ENCODE measurements at regions not wholly inside any gene's neighbourhood (a gene's known extent, or its start where the extent isn't known, plus 50 kb on each side); places are given as distances from the start of the nearest gene placed in this dataset.

DNA sequence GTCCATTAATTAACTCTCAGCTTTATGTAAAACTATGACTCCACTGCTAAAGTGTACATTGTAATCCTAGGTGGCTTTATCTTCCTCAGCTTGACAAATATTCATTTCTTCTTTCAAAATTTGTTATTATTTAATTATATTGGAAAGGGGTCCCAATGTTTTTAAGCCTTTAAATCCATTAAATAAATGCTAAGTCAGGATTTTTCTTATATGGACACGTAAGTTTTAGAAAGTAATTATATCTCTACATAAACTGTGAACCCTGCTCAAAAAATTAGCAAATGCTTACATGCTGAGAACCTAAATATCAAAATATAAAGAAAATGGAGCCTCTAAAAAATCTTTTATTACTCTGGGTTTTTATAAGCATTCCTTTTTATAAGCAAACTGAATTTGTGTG lies 78.2 kb upstream of the MIR17HG start:
- H3K36me3 ChIP-seq (ENCODE audit: insufficient read depth, low read length, poor library complexity, severe bottlenecking) = no peaks in the 10 kb centered on the region
- no peak for TF ChIP-seq EZH2 (IDR thresholded peaks at IDR 0.05; ENCODE audit: borderline replicate concordance, low read depth, low read length, poor library complexity, severe bottlenecking)
- TF ChIP-seq, protein P1, sequence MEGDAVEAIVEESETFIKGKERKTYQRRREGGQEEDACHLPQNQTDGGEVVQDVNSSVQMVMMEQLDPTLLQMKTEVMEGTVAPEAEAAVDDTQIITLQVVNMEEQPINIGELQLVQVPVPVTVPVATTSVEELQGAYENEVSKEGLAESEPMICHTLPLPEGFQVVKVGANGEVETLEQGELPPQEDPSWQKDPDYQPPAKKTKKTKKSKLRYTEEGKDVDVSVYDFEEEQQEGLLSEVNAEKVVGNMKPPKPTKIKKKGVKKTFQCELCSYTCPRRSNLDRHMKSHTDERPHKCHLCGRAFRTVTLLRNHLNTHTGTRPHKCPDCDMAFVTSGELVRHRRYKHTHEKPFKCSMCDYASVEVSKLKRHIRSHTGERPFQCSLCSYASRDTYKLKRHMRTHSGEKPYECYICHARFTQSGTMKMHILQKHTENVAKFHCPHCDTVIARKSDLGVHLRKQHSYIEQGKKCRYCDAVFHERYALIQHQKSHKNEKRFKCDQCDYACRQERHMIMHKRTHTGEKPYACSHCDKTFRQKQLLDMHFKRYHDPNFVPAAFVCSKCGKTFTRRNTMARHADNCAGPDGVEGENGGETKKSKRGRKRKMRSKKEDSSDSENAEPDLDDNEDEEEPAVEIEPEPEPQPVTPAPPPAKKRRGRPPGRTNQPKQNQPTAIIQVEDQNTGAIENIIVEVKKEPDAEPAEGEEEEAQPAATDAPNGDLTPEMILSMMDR (conservative IDR thresholded peaks at IDR 0.05; ENCODE audit: low read depth, low read length) = no peak
- intact Hi-C loops (cut with micrococcal nuclease; ENCODE audit: unreplicated experiment) = no loop called here
- no peak for DNase-seq (ENCODE audit: low spot score)
- no peak overlapping the region for H3K4me3 ChIP-seq (ENCODE audit: low read depth, low read length, poor library complexity, severe bottlenecking)
- ChIA-PET POLR2A (ENCODE audit: low non-redundant PET) (no interaction called here), CTCF (no interaction called here)
- no peaks in the 10 kb centered on the region for H3K9me3 ChIP-seq (ENCODE audit: low read depth, low read length, poor library complexity, severe bottlenecking)
- no peaks in the 10 kb centered on the region for H3K4me1 ChIP-seq (ENCODE audit: insufficient read depth, low read length, poor library complexity, severe bottlenecking)
- no TSS peak for BruUV-seq (replicated peaks)
- no peak overlapping the region for H3K27ac ChIP-seq (ENCODE audit: low read depth, low read length, poor library complexity, severe bottlenecking)
- H3K27me3 ChIP-seq (replicated peaks; ENCODE audit: insufficient read depth, low read depth, low read length, poor library complexity) = no peaks in the 10 kb centered on the region

DNA sequence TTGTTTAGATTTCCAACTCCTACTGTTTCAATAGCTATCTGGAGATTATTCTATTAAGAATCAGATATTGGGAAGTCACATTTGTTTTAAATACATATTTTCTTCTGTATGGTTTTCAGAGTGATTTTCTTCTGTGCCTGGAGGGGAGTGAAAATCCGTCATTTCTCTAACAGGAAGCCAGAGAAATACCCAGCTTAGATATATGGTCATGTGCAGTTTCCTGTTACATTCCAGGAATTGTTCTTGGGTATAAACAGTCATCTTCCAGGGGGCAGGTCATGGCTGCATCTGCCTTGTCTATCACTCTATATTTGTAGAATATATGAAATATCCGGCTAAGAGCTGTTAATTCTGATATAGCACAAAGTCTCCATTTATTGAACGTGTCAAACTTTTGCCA lies 77.5 kb upstream of the MIR17HG start:
- peak; percentile 19 for DNase-seq (ENCODE audit: low spot score)
- ChIA-PET POLR2A (ENCODE audit: low non-redundant PET) (no interaction called here), CTCF (no interaction called here)
- H3K4me1 ChIP-seq (ENCODE audit: insufficient read depth, low read length, poor library complexity, severe bottlenecking) = no peaks in the 10 kb centered on the region
- H3K36me3 ChIP-seq (ENCODE audit: insufficient read depth, low read length, poor library complexity, severe bottlenecking) = no peaks in the 10 kb centered on the region
- no peak for TF ChIP-seq EZH2 (IDR thresholded peaks at IDR 0.05; ENCODE audit: borderline replicate concordance, low read depth, low read length, poor library complexity, severe bottlenecking)
- TF ChIP-seq, protein P1 (conservative IDR thresholded peaks at IDR 0.05; ENCODE audit: low read depth, low read length) = no peak
- no peaks in the 10 kb centered on the region for H3K9me3 ChIP-seq (ENCODE audit: low read depth, low read length, poor library complexity, severe bottlenecking)
- no peak overlapping the region for H3K4me3 ChIP-seq (ENCODE audit: low read depth, low read length, poor library complexity, severe bottlenecking)
- intact Hi-C loops (cut with micrococcal nuclease; ENCODE audit: unreplicated experiment) = no loop called here
- no peaks in the 10 kb centered on the region for H3K27me3 ChIP-seq (replicated peaks; ENCODE audit: insufficient read depth, low read depth, low read length, poor library complexity)
- no peak overlapping the region for H3K27ac ChIP-seq (ENCODE audit: low read depth, low read length, poor library complexity, severe bottlenecking)
- no TSS peak for BruUV-seq (replicated peaks)

DNA sequence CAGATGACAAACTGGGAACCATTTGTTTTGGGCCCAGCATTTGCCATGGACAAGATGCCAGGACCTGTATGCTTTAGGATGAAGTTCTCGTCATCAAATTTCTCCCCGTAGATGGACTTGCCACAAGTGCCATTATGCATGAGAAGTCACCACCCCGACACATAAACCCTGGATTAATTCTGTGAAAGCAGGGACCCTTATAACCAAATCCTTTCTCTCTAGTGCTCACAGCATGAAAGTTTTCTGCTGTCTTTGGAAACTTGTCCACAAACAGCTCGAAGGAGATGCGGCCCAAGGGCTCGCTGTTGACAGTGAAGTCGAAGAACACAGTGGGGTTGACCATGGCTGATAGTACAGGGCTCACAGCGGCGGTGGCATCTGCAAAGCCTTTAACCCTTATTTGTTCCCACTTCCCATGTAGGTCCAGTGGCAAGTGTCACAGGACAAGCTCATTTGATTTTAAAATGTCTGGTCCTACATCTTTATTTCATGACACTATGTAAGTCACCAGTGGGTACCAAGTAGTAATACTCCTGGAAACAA lies 75.2 kb upstream of the MIR17HG start:
- H3K9me3 ChIP-seq (ENCODE audit: low read depth, low read length, poor library complexity, severe bottlenecking) = no peaks in the 10 kb centered on the region
- H3K4me3 ChIP-seq (ENCODE audit: low read depth, low read length, poor library complexity, severe bottlenecking) = no peak overlapping the region
- H3K27ac ChIP-seq (ENCODE audit: low read depth, low read length, poor library complexity, severe bottlenecking) = no peak overlapping the region
- DNase-seq (ENCODE audit: low spot score) = no peak
- no peaks in the 10 kb centered on the region for H3K27me3 ChIP-seq (replicated peaks; ENCODE audit: insufficient read depth, low read depth, low read length, poor library complexity)
- H3K4me1 ChIP-seq (ENCODE audit: insufficient read depth, low read length, poor library complexity, severe bottlenecking) = no peaks in the 10 kb centered on the region
- no peaks in the 10 kb centered on the region for H3K36me3 ChIP-seq (ENCODE audit: insufficient read depth, low read length, poor library complexity, severe bottlenecking)
- TF ChIP-seq, protein P1 (conservative IDR thresholded peaks at IDR 0.05; ENCODE audit: low read depth, low read length) = no peak
- TF ChIP-seq EZH2 (IDR thresholded peaks at IDR 0.05; ENCODE audit: borderline replicate concordance, low read depth, low read length, poor library complexity, severe bottlenecking) = no peak
- intact Hi-C loops (cut with micrococcal nuclease; ENCODE audit: unreplicated experiment) = no loop called here
- ChIA-PET CTCF (no interaction called here), POLR2A (ENCODE audit: low non-redundant PET) (no interaction called here)
- BruUV-seq (replicated peaks) = no TSS peak

Data from A673 (cell line).